ENCODE measurements at regions not wholly inside any gene's neighbourhood (a gene's known extent, or its start where the extent isn't known, plus 50 kb on each side); places are given as distances from the start of the nearest gene placed in this dataset.

GRCh38 chr12:127860536-127860935 is 406.4 kb upstream of the TMEM132C start:
- Histone ChIP-seq H3K36me3 (ENCODE audit: low read depth, low read length) (no peaks in the 10 kb centered on the region), H3K9ac (ENCODE audit: low read length) (no peak overlapping the region), H3K9me3 (ENCODE audit: low read length) (no peaks in the 10 kb centered on the region), H3K4me1 (ENCODE audit: insufficient read depth, low read length) (no peaks in the 10 kb centered on the region), H3K4me3 (ENCODE audit: low read length) (no peak overlapping the region), H3K79me2 (ENCODE audit: low read length) (no peaks in the 10 kb centered on the region), H4K20me1 (ENCODE audit: low read length) (no peaks in the 10 kb centered on the region), H2AFZ (ENCODE audit: low read length) (no peak overlapping the region), H3K27me3 (ENCODE audit: low read length) (peaks cover 87% of the 10 kb centered on the region), H3K27ac (ENCODE audit: low read length) (no peak overlapping the region), H3K4me2 (ENCODE audit: low read length) (no peak overlapping the region), H3F3A (ENCODE audit: low read length, unreplicated experiment) (no peaks in the 10 kb centered on the region), H3K9me2 (replicated peaks; ENCODE audit: low read length) (no peaks in the 10 kb centered on the region)
- no TSS peak for BruUV-seq (replicated peaks)
- TF ChIP-seq CTCF (conservative IDR thresholded peaks at IDR 0.05; ENCODE audit: low read depth, low read length) (no peak), EZH2 (IDR thresholded peaks at IDR 0.05; ENCODE audit: low read length, unreplicated experiment) (no peak), EZH2phosphoT487 (IDR thresholded peaks at IDR 0.05; ENCODE audit: borderline replicate concordance, low read length) (no peak)
- intact Hi-C loops (cut with micrococcal nuclease) = no loop called here
- CTCF ChIA-PET = no interaction called here
- DNase-seq (no peak), ATAC-seq (no peak)
- POLR2A ChIA-PET (ENCODE audit: unreplicated experiment) = no interaction called here

GRCh38 chr12:127861406-127861805 is 405.6 kb upstream of the TMEM132C start:
- no peaks in the 10 kb centered on the region for H3K4me1 ChIP-seq (ENCODE audit: insufficient read depth, low read length)
- H4K20me1 ChIP-seq (ENCODE audit: low read length) = no peaks in the 10 kb centered on the region
- no peak overlapping the region for H3K4me3 ChIP-seq (ENCODE audit: low read length)
- peaks cover 83% of the 10 kb centered on the region for H3K27me3 ChIP-seq (ENCODE audit: low read length)
- no peaks in the 10 kb centered on the region for H3K79me2 ChIP-seq (ENCODE audit: low read length)
- TF ChIP-seq CTCF (conservative IDR thresholded peaks at IDR 0.05; ENCODE audit: low read depth, low read length) (no peak), EZH2phosphoT487 (IDR thresholded peaks at IDR 0.05; ENCODE audit: borderline replicate concordance, low read length) (no peak), EZH2 (IDR thresholded peaks at IDR 0.05; ENCODE audit: low read length, unreplicated experiment) (no peak)
- ChIA-PET POLR2A (ENCODE audit: unreplicated experiment) (no interaction called here), CTCF (no interaction called here)
- DNase-seq (no peak), ATAC-seq (no peak)
- no peaks in the 10 kb centered on the region for H3F3A ChIP-seq (ENCODE audit: low read length, unreplicated experiment)
- H3K4me2 ChIP-seq (ENCODE audit: low read length) = no peak overlapping the region
- no peaks in the 10 kb centered on the region for H3K9me3 ChIP-seq (ENCODE audit: low read length)
- no peak overlapping the region for H3K9ac ChIP-seq (ENCODE audit: low read length)
- H3K9me2 ChIP-seq (replicated peaks; ENCODE audit: low read length) = no peaks in the 10 kb centered on the region
- no peak overlapping the region for H2AFZ ChIP-seq (ENCODE audit: low read length)
- no peaks in the 10 kb centered on the region for H3K36me3 ChIP-seq (ENCODE audit: low read depth, low read length)
- no peak overlapping the region for H3K27ac ChIP-seq (ENCODE audit: low read length)
- intact Hi-C loops (cut with micrococcal nuclease) = no loop called here
- BruUV-seq (replicated peaks) = no TSS peak

- H3K27ac ChIP-seq (ENCODE audit: low read length) = no peak overlapping the region
- no peak for ATAC-seq
- no peaks in the 10 kb centered on the region for H3K9me2 ChIP-seq (replicated peaks; ENCODE audit: low read length)
- BruUV-seq (replicated peaks) = no TSS peak
- no peak for DNase-seq
- no peaks in the 10 kb centered on the region for H3K79me2 ChIP-seq (ENCODE audit: low read length)
- H3K36me3 ChIP-seq (ENCODE audit: low read depth, low read length) = no peaks in the 10 kb centered on the region
- intact Hi-C loops (cut with micrococcal nuclease) = no loop called here
- no peak overlapping the region for H3K9ac ChIP-seq (ENCODE audit: low read length)
- H3K4me1 ChIP-seq (ENCODE audit: insufficient read depth, low read length) = no peaks in the 10 kb centered on the region
- no peak overlapping the region for H2AFZ ChIP-seq (ENCODE audit: low read length)
- CTCF ChIA-PET = no interaction called here
- no peaks in the 10 kb centered on the region for H4K20me1 ChIP-seq (ENCODE audit: low read length)
- no peaks in the 10 kb centered on the region for H3F3A ChIP-seq (ENCODE audit: low read length, unreplicated experiment)
- no peak overlapping the region for H3K4me3 ChIP-seq (ENCODE audit: low read length)
- POLR2A ChIA-PET (ENCODE audit: unreplicated experiment) = no interaction called here
- no peak overlapping the region for H3K4me2 ChIP-seq (ENCODE audit: low read length)
- H3K9me3 ChIP-seq (ENCODE audit: low read length) = no peaks in the 10 kb centered on the region
- peaks cover 56% of the 10 kb centered on the region for H3K27me3 ChIP-seq (ENCODE audit: low read length)
- no peak for TF ChIP-seq EZH2 (IDR thresholded peaks at IDR 0.05; ENCODE audit: low read length, unreplicated experiment)
- no peak for TF ChIP-seq CTCF (conservative IDR thresholded peaks at IDR 0.05; ENCODE audit: low read depth, low read length)
- TF ChIP-seq EZH2phosphoT487 (IDR thresholded peaks at IDR 0.05; ENCODE audit: borderline replicate concordance, low read length) = no peak
Measured at GRCh38 chr12:127873306-127873705, 393.7 kb upstream of the TMEM132C start.

Measured in PC-3 (cell line).